ENCODE measurements at regions not wholly inside any gene's neighbourhood (a gene's known extent, or its start where the extent isn't known, plus 50 kb on each side); places are given as distances from the start of the nearest gene placed in this dataset.

DNA sequence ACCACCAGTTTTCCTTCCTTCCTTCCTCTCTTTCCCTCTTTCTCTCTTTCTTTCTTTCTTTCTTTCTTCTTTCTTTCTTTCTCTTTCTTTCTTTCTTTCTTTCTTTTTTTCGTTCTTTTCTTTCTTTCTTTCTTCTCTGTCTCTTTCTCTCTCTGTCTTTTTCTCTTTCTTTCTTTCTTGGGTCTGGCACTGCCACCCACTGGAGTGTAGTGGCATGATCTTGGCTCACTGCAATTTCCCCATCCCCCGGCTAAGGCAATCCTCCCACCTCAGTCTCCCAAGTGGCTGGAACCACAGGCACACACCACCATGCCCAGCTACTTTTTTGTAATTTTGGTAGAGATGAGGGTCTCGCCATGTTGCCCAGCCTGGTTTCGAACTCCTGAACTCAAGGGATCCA, 51.6 kb upstream of the NHS start:
- no peak for TF ChIP-seq POLR2A (IDR thresholded peaks at IDR 0.05)
- peak in 2 of 5 experiments; percentile 7 to 20 for TF ChIP-seq CTCF (IDR thresholded peaks at IDR 0.05)
